Activated CD4-positive, alpha-beta T cell treated with anti-CD3 and anti-CD28 coated beads, Interleukin-2, amount 50 U/mL, for 4 hours (primary cell): ENCODE measurements at regions not wholly inside any gene's neighbourhood (a gene's known extent, or its start where the extent isn't known, plus 50 kb on each side); places are given as distances from the start of the nearest gene placed in this dataset.
"Not testable (repeated sequence)": the region's sequence is repeated elsewhere in the genome, so short reads cannot be mapped to it uniquely, and the experiment has no call there.

Experiments
- DNase-seq, 2 experiments: peaks; one replicate each; pipeline ENCODE4 v3.0.0-alpha.2; 2020

GRCh38 chr14:22384167-22384549 lies 204.9 kb downstream of the DAD1 start:
- DNase-seq: no peak

GRCh38 chr14:22383515-22384166 lies 205.4 kb downstream of the DAD1 start:
- DNase-seq: no peak

- no peak for DNase-seq
These were observed 206.1 kb downstream of the DAD1 start for GRCh38 chr14:22382955-22383354.

DNA sequence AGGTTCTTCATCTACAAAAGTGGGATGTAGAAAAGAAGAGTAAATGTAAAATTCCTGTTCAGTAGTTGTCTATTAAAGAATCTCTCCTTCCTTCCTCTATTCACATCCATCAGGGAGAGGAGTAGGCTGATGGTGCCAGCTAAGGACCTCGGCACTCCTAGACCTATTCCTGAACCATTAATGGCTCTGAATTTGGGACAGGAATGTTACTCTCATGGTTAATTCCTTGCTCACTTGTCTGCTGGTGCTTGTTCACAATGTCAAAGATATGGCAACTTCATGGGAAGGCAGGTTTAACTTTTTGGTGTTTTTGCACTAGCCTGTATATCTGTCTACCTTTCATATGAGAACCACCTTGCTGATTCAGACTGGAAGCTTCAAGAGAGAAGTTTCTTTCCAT lies 206.6 kb downstream of the DAD1 start:
- no peak for DNase-seq

- no peak for DNase-seq
These were observed 207.3 kb downstream of the DAD1 start for GRCh38 chr14:22381766-22382165.

DNA sequence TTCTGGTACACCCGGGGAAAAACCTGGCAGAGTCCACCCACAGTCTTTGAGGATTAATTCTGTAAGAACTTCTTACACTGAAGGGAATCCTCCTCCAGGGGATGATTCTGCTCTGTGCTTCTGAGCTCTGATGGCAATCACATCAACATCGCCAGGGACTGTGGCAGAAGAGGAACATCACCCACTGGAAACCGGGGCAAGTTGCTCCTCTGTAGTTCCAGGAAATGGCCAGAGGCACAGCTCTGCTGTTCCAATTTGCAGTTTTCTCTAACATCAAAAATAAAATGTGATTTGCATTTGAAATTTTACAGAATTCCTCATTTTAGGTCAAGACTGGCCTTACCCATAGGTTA lies 207.6 kb downstream of the DAD1 start:
- no peak for DNase-seq

- DNase-seq: no peak
These were observed 208.2 kb downstream of the DAD1 start for GRCh38 chr14:22380571-22381407.

GRCh38 chr14:22379727-22380126 lies 209.3 kb downstream of the DAD1 start:
- DNase-seq: no peak

GRCh38 chr14:22378181-22378580 lies 210.8 kb downstream of the DAD1 start:
- no peak for DNase-seq

- no peak for DNase-seq
These were observed 213.6 kb downstream of the DAD1 start for GRCh38 chr14:22375321-22375930.

GRCh38 chr14:22370084-22370847 lies 218.8 kb downstream of the DAD1 start:
- no peak for DNase-seq

DNA sequence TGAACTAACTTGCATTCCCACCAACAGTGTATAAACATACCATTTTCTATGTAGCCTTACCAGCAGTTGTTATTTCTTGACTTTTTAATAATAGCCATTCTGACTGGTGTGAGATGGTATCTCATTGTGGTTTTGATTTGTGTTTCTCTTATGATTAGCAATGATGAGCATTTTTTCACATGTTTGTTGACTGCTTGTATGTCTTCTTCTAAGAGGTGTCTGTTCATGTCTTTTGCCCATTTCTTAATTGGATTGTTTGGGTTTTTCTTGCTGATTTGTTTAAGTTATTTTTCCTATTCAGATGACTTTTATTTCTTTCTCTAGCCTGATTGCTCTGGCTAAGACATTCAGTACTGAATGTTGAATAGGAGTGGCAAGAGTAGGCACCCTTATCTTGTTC lies 230.3 kb downstream of the DAD1 start:
- DNase-seq: no peak

DNA sequence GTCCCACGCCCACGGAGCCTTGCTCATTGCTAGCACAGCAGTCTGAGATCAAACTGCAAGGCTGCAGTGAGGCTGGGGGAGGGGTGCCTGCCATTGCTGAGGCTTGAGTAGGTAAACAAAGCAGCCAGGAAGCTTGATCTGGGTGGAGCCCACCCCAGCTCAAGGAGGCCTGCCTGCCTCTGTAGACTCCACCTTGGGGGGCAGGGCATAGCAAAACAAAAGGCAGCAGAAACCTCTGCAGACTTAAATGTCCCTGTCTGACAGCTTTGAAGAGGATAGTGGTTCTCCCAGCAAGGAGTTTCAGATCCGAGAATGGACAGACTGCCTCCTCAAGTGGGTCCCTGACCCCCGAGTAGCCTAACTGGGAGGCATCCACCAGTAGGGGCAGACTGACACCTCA lies 239.7 kb downstream of the DAD1 start:
- DNase-seq: not testable (repeated sequence)

- no peak for DNase-seq
These were observed 244.4 kb downstream of the DAD1 start for GRCh38 chr14:22344673-22345072.

DNA sequence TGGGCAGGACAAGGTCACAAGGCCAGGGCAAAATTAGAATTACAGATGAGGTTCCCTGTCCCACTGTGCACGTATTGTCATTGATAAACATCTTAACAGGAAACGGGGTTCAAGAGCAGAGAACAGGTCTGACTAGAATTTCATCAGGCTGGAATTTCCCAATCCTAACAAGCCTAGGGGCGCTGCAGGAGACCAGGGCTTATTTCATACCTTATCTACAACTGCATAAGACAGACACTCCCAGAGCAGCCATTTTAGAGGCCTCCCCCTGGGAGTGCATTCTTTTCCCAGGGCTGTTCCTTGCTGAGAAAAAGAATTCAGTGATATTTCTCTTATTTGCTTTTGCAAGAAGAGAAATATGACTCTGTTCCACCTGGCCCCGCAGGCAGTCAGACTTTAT lies 244.8 kb downstream of the DAD1 start:
- DNase-seq: not testable (repeated sequence)

DNA sequence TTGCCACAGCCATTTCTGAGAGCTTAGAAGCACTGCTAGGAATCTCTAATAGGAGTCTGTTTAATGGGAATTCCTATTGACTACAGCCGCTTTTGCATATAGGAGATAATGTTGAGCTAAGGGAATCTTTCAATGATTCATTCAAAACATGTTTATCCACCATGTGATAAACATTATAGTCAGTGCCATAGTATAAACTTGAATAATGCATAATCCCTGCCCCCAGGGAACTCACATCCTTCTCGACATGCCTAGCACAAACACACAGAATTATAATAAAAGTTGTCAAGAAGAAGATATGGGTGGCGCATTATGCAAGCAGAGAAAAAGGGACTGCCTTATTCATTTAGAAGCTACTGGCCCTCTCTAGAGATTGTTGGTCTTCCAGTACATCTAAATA lies 248.0 kb downstream of the DAD1 start:
- DNase-seq: no peak

DNA sequence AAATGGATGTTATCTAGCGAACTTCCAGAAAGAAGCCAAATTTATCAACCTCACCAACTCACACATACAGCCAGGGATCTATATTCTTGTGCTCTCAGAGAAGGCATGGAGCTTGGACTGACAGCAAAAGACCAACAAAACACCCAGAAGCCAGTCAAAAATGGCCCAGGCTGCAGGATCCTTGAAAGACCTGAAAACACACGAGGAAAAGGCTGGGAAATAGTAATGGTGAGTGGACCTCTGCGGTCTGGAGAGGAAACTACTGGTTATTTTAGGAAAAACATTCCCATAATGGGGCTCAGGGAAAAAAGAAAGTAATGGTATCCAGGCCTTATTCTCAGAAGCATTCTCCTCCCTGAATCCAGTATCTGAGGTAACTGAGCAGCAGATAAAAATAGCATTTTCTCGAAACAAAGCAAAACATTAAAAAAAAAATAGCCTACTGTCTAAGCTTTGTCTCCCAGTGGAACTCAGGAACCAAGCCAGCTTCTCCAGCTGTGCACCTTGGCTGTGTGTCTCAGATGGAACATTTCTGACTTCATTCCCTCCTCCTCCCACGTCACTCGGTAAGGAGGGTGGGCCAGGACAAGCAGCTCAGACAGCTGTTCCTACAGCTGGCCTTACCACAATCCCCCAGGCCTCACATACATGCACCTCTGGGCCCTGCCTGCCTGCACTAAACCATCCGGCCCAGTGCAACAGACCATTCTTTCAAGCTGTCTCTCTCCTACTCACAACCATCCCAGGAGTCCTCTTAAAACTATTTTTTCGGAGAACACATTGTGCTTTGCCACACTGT lies 249.9 kb downstream of the DAD1 start:
- no peak for DNase-seq

- DNase-seq: no peak
These were observed 250.6 kb downstream of the DAD1 start for GRCh38 chr14:22338381-22338780.

DNA sequence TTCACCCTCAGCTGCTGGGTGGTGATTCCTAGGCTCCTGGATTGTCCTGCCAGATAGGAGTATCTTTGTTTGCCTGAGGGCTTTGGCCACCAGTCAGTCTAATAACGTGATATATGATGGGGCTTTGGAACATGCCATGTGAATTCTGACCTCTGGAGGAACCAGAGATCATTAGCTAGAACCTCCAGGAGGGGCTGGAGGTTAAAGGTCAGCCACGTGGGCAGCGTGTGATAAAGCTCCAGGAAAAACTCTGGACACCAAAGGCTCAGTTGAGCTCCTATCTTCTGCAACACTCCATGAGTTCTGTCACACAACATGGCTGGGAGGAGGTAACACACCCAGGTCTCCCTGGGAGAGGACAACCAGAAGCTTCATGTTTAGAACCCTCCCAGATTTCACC lies 251.1 kb downstream of the DAD1 start:
- DNase-seq: no peak

- no peak for DNase-seq
These were observed 251.5 kb downstream of the DAD1 start for GRCh38 chr14:22337521-22337920.

- DNase-seq: no peak
These were observed 253.0 kb downstream of the DAD1 start for GRCh38 chr14:22336031-22336430.

- DNase-seq: no peak
These were observed 254.4 kb downstream of the DAD1 start for GRCh38 chr14:22334627-22335026.

GRCh38 chr14:22334275-22334577 lies 254.8 kb downstream of the DAD1 start:
- DNase-seq: no peak
